ENCODE measurements at regions not wholly inside any gene's neighbourhood (a gene's known extent, or its start where the extent isn't known, plus 50 kb on each side); places are given as distances from the start of the nearest gene placed in this dataset.

DNA sequence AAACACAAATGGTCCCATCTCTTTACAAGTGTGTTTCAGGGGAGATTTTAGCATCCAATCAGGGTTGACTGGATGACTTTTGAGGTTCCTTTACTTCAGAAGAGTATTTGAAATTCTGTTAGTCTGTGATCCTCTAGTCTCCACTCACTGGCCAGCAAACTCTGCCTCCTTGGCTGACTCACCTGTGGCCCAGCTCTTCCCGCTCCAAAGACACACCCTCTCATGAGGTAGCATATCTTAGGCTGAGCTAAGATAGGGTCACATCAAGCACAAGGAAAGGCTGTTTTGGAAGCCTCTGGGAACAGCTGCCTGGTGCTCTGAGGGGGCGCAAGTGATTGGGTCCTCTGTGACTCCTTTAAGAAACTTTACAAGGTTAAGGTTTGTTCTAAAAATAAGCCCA lies 102.3 kb upstream of the FGGY start:
- Histone ChIP-seq H3K27me3 (ENCODE audit: insufficient read depth, poor library complexity, severe bottlenecking) (no peaks in the 10 kb centered on the region), H3K27ac (replicated peaks) (no peak overlapping the region), H3K4me3 (replicated peaks; ENCODE audit: insufficient read depth, low read length) (no peak overlapping the region)
- TF ChIP-seq CTCF (IDR thresholded peaks at IDR 0.05; ENCODE audit: insufficient read depth, low read length) = no peak
- TF ChIP-seq REST (IDR thresholded peaks at IDR 0.05; ENCODE audit: insufficient replicate concordance, low read depth) = no peak
- TF ChIP-seq GABPA (IDR thresholded peaks at IDR 0.05; ENCODE audit: low read depth) = no peak
- TF ChIP-seq POLR2AphosphoS5 (IDR thresholded peaks at IDR 0.05; ENCODE audit: low read depth) = no peak
- no peak for TF ChIP-seq SPI1 (IDR thresholded peaks at IDR 0.05; ENCODE audit: borderline replicate concordance, low read depth)
- DNase-seq (ENCODE audit: low read depth in 1 of 2, low spot score in 1 of 2) = no peak

- TF ChIP-seq SPI1 (IDR thresholded peaks at IDR 0.05; ENCODE audit: borderline replicate concordance, low read depth) = no peak
- no peak for TF ChIP-seq CTCF (IDR thresholded peaks at IDR 0.05; ENCODE audit: insufficient read depth, low read length)
- no peak for TF ChIP-seq REST (IDR thresholded peaks at IDR 0.05; ENCODE audit: insufficient replicate concordance, low read depth)
- no peak for TF ChIP-seq POLR2AphosphoS5 (IDR thresholded peaks at IDR 0.05; ENCODE audit: low read depth)
- TF ChIP-seq GABPA (IDR thresholded peaks at IDR 0.05; ENCODE audit: low read depth) = no peak
- Histone ChIP-seq H3K27me3 (ENCODE audit: insufficient read depth, poor library complexity, severe bottlenecking) (no peaks in the 10 kb centered on the region), H3K27ac (replicated peaks) (no peak overlapping the region), H3K4me3 (replicated peaks; ENCODE audit: insufficient read depth, low read length) (no peak overlapping the region)
- no peak for DNase-seq (ENCODE audit: low read depth in 1 of 2, low spot score in 1 of 2)
These were observed 101.7 kb upstream of the FGGY start for GRCh38 chr1:59195151-59195550.

GRCh38 chr1:59198564-59198963 lies 98.3 kb upstream of the FGGY start:
- H3K27me3 ChIP-seq (ENCODE audit: insufficient read depth, poor library complexity, severe bottlenecking) = no peaks in the 10 kb centered on the region
- TF ChIP-seq POLR2AphosphoS5 (IDR thresholded peaks at IDR 0.05; ENCODE audit: low read depth) (no peak), REST (IDR thresholded peaks at IDR 0.05; ENCODE audit: insufficient replicate concordance, low read depth) (no peak), SPI1 (IDR thresholded peaks at IDR 0.05; ENCODE audit: borderline replicate concordance, low read depth) (no peak), GABPA (IDR thresholded peaks at IDR 0.05; ENCODE audit: low read depth) (no peak), CTCF (IDR thresholded peaks at IDR 0.05; ENCODE audit: insufficient read depth, low read length) (no peak)
- H3K4me3 ChIP-seq (replicated peaks; ENCODE audit: insufficient read depth, low read length) = no peak overlapping the region
- DNase-seq (ENCODE audit: low read depth in 1 of 2, low spot score in 1 of 2) = no peak
- H3K27ac ChIP-seq (replicated peaks) = no peak overlapping the region

Measured in HL-60 (cell line).